ENCODE measurements at regions not wholly inside any gene's neighbourhood (a gene's known extent, or its start where the extent isn't known, plus 50 kb on each side); places are given as distances from the start of the nearest gene placed in this dataset.
"Not testable (repeated sequence)": the region's sequence is repeated elsewhere in the genome, so short reads cannot be mapped to it uniquely, and the experiment has no call there.

- no peak for DNase-seq (ENCODE audit: low spot score)
Observed at GRCh38 chr14:71396050-71396677, 488.9 kb downstream of the PCNX1 start.

- no peak for DNase-seq (ENCODE audit: low spot score)
Observed at GRCh38 chr14:71397371-71397770, 490.1 kb downstream of the PCNX1 start.

- DNase-seq (ENCODE audit: low spot score) = no peak
Observed at GRCh38 chr14:71398450-71398849, 491.2 kb downstream of the PCNX1 start.

GRCh38 chr14:71399057-71399487, 491.8 kb downstream of the PCNX1 start:
- no peak for DNase-seq (ENCODE audit: low spot score)

DNA sequence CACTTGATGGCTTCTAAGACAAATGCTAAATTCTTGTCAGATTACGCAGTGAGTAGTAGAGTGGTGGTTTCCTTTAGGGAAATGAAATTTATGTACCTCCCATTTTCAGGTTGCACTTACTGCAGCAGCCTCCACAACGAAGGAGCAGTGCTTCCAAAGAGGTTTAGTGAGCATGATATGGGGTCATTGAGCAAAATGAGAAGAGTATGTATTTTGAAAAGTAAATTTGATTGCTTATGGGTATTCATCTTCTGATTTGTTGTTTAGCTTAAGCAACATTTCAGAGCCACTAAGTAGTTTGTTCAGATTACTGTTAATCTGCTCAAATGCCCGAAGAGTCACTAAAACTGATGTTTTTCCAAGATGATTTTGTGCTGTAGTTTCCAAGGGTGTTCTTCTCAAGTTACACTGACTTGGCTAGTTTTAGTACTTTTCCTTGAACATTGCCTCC, 493.6 kb downstream of the PCNX1 start:
- DNase-seq (ENCODE audit: low spot score) = no peak

DNA sequence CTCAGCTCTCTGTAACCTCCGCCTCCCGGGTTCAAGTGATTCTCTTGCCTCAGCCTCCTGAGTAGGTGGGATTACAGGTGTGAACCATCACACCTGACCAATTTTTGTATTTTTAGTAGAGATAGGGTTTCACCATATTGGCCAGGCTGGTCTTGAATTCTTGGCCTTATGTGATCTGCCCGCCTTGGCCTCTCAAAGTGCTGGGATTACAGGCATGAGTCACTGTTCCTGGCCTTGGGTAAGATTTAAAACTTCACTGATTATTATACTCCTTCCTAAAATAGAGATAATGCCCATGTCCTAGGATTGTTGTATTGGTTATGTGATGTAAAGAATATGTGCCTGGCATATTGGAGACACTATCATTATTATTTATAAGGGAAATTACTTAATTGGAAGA, 495.2 kb downstream of the PCNX1 start:
- not testable (repeated sequence) for DNase-seq (ENCODE audit: low spot score)

GRCh38 chr14:71403656-71404055, 496.4 kb downstream of the PCNX1 start:
- DNase-seq (ENCODE audit: low spot score) = peak; percentile 27

GRCh38 chr14:71405676-71406075, 498.4 kb downstream of the PCNX1 start:
- DNase-seq (ENCODE audit: low spot score) = no peak

DNA sequence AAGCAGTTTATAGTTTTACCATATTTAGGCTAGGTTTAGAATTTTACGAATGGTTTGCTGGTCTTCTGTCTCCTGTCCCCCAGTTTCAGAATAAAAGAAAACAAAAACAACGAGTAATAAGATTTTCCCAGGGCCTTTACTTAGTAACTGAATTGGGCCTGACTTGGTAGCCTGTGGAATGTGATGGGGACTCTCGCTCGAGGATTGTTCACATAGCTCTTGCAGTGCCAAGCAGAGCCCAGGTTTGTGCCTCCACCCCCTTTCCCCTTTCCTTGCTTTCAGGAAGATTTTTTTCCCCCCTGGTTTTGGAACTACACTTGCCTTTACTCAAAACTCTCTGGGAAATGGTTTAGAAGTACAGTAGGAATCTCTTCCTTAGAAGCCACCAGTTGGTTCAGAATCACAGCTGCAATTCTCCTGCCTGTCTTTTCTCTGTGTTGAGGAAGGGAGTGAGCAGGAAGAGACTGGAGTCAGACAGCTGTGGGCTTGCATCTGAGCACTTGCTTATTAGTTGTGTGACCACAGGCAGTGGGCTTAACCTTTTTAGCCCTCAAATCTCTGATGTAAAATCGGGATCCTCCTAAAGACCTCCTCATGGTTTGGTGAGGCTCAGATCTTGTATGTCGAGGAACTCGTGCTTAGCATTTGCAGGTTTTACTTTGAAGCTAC, 501.2 kb downstream of the PCNX1 start:
- no peak for DNase-seq (ENCODE audit: low spot score)

DNA sequence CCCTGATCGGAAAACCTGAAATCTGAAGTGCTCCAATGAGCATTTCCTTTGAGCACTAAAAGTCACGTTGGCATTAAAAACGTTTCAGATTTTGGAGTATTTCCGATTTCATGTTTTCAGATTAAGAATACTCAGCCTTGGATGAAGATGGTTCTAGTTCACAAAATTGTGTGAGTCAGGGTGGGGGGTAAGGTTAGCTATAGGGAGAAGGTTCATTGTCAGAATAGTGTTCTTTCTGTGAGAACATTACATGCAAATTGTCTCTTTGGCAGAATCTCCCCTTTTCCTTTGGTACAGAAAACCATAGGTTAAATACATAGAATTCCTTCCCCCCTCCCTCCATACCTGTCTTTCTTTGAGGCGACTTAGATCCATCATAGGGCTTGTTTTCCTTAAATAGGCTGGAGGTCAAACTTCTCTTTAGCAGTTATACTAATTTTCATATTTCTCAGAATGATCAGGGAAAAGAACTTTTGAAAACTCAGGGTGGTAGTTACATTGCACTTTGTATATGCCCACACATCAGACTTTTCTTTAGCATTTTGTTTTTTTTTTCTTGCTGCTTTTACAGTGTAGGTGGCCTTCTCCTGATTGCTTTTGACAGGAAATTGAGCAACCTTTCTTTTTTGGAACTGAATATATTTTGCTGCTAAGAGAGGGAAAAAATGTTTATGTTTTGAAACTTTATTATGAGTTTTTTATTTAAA, 503.5 kb downstream of the PCNX1 start:
- no peak for DNase-seq (ENCODE audit: low spot score)

DNA sequence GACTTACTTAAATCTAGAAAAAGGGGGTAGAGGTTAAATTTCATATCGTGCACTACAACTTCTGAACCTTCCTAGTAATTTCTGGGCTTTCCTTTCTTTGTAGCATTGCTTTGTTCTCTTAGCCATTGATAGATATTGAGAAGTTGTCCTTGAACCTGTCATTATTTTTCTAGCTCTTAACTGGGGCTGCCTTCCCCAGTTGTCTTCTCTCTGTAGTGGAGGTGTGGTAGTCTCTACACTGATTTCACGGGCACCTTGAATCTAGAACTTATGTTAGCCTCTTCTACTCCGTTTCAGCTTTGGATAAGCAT, 504.0 kb downstream of the PCNX1 start:
- DNase-seq (ENCODE audit: low spot score) = no peak

- no peak for DNase-seq (ENCODE audit: low spot score)
Observed at GRCh38 chr14:71411738-71412137, 504.5 kb downstream of the PCNX1 start.

DNA sequence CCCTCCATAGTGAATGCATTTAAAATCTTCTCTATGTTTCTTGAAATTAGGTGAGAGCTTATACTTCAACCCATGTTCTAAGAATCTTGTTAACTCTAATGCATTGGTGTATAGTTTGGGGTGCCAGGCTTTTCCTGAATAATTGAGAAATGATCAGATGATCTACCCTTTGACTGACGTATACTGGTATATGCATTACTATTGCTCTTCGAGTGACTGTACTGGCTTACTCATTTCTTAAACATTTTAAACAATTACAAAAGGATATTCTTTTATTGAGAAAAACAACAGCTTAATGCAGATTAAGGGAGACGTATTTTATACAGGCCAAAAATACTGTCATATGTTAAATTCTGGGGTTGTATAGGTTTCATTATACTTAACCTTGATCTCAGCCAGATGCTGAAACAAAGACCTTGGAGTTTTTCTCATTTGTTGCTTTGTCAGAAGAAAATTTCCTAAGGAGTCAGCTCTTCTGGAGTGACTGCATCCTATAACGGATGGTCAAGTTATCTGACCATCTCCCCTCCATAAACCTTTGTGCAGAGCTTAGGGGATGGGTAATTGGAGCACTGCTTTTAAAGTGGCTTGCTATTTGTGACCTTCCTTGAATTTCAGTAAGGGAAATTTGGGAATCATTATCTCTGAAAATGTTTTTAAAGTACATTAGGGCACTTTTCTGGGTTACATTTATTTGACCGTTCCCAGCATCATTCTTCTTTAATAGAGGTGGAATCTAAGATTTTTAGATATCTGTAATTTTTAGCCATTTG, 507.6 kb downstream of the PCNX1 start:
- DNase-seq (ENCODE audit: low spot score) = no peak

- DNase-seq (ENCODE audit: low spot score) = no peak
Observed at GRCh38 chr14:71415404-71415690, 508.1 kb downstream of the PCNX1 start.

DNA sequence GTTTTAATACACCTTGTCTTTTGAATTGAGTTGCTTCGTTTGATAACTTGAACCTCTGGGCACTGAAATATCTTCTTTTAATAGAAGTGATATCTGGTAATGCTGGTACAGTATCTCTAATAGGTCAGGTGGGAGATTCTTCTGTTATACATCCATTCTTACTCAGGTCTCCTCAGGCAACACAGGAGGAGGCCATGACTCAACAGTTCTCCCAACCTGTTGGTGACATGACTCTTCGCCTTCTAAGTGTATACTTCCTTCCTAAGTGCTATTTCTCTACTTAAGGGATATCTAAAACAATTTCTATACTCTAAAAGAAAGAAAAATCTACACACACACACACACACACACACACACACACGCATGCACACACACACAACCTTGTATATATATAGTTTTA, 509.1 kb downstream of the PCNX1 start:
- no peak for DNase-seq (ENCODE audit: low spot score)

GRCh38 chr14:71418532-71419245, 511.4 kb downstream of the PCNX1 start:
- DNase-seq (ENCODE audit: low spot score) = no peak

GRCh38 chr14:71423481-71423880, 508.7 kb upstream of the RGS6 start:
- no peak for DNase-seq (ENCODE audit: low spot score)

DNA sequence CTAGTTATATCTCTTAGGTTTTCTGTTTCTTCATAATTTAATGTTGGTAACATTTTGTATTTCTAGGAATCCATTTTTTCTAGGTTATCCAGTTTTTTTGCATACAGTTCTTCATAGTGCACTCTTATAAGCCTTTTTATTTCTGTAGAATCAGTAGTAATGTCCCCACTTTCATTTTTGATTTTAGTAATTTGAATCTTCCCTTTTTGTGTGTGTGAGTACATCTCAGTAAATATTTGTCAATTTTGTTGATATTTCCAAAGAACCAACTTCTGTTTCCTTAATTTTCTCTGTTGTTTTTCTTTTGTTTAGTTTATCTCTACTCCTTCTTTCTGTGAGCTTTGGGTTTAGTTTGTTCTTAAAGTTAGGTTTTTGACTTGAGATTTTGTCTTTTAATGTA, 507.3 kb upstream of the RGS6 start:
- no peak for DNase-seq (ENCODE audit: low spot score)

DNA sequence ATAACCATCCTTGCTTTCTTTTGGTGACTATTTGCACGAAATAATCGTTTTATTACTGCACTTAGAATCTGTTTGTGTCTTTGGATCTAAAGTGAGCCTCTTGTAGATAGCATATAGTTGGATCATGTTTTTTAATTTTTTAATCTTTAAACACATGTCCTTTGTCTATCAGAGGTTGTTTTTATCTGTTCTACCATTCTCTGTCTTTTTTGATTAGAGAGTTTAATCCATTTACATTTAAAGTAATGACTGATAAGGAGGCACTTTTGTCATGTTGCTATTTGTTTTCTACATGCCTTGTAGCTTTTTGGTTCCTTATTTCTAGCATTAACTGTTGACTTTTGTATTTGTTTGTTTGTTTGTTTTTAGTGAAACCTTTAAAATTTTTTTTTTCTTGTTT, 506.2 kb upstream of the RGS6 start:
- DNase-seq (ENCODE audit: low spot score) = no peak

GRCh38 chr14:71429902-71430301, 502.3 kb upstream of the RGS6 start:
- no peak for DNase-seq (ENCODE audit: low spot score)

GRCh38 chr14:71430321-71430677, 501.9 kb upstream of the RGS6 start:
- DNase-seq (ENCODE audit: low spot score) = no peak

DNA sequence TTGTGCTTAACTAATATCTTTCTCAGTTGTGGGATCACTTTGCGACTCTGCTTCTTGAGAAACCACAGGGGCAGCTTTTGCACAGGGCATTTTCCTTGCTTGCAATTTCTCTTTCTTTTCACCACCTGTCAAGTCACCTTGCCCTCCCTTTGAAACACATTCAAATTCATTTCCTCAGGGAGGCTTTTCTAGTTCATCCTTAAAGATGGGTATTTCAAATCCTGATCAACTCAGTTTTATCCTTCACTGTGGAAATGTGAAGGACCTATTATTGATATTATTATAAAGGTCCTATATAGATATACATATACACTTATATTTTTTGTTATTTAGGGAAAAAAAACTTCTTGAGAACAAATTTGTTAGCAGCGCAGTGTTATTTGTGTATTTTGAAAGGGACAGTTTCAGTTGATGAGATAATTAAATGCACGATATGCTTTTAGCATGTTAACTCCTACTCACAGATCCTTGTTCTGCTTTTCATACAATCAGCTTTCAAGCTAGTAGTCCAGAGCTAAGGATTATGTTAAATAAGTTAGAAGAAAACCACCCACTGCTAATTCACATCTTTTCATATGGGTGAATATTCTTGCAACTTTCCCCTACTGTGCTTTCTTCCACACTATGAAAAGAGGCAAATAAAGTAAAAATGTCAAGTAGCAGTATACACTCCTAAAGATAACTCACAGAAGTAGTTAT, 501.4 kb upstream of the RGS6 start:
- no peak for DNase-seq (ENCODE audit: low spot score)
